GM10847 (cell line): ENCODE measurements at regions not wholly inside any gene's neighbourhood (a gene's known extent, or its start where the extent isn't known, plus 50 kb on each side); places are given as distances from the start of the nearest gene placed in this dataset.

Experiments used
- POLR2A ChIP-seq: IDR thresholded peaks from 2 replicates; pipeline ENCODE4 v1.6.1; 2011; ENCODE audit not compliant: insufficient read length; ENCODE audit errors: extremely low read depth

- no peak for TF ChIP-seq POLR2A
Observed at GRCh38 chr17:72405662-72406230, 284.9 kb downstream of the SOX9 start.

GRCh38 chr17:72406498-72406897, 285.7 kb downstream of the SOX9 start:
- no peak for TF ChIP-seq POLR2A

DNA sequence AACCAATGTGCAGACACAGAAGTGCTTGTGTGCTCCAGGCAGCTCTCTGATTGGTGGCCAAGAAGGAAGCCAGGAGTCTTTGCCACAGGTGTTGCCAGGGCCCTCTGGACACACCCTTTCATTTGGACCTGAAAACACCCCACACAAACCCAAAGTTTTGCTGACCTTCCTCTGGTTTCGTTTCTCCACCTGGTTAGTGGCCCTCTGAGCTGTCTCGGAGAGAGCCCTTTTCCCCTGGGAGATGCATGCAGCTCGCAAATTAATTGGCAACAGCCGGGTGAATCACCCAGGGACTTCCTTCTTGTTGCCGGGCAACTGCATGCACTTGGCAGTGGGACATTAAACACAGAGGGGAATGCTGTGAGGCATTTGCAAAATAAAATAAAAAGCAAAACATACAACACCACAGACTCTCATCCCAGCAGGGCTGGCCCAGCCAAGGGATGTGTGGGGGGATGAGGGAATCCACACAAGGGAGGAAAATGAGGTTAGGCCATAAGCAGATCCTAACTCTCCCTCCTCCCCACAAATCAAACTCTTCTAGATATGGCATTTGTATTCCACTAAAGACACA, 286.6 kb downstream of the SOX9 start:
- TF ChIP-seq POLR2A = no peak

GRCh38 chr17:72407931-72408330, 287.1 kb downstream of the SOX9 start:
- no peak for TF ChIP-seq POLR2A

- no peak for TF ChIP-seq POLR2A
Observed at GRCh38 chr17:72408641-72409040, 287.8 kb downstream of the SOX9 start.

DNA sequence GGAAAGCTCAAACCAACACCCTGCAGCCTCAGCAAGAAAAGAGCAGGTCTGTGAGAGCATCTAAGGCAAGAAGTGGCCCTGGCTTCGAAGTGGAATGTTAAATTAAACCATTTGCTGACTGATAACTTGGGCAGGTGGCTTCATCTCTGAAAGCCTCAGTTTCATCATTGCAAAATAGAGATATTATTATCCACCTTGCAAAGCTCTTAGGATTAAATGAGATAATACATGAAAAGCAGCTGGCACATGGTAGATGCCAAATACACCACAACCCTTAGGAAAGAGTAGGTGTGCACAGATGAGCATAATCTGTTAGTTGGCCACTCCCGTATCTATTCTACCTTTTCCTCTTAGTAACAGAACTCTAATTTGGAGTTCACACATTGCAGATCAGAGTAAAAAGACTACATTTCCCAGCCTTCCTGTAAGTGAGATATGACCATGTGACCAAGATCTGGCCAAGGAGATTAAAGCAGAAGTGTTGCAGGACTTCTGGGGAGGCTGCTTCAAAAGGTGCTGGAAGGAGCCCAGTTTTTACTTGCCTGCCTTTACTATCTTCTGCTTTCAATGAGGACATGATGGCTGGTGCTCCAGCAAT, 288.7 kb downstream of the SOX9 start:
- no peak for TF ChIP-seq POLR2A

GRCh38 chr17:72411124-72411563, 290.3 kb downstream of the SOX9 start:
- TF ChIP-seq POLR2A = no peak

- TF ChIP-seq POLR2A = no peak
Observed at GRCh38 chr17:72412650-72413076, 291.8 kb downstream of the SOX9 start.

GRCh38 chr17:72413077-72414031, 292.5 kb downstream of the SOX9 start:
- TF ChIP-seq POLR2A = no peak

- TF ChIP-seq POLR2A = no peak
Observed at GRCh38 chr17:72414032-72414396, 293.2 kb downstream of the SOX9 start.

DNA sequence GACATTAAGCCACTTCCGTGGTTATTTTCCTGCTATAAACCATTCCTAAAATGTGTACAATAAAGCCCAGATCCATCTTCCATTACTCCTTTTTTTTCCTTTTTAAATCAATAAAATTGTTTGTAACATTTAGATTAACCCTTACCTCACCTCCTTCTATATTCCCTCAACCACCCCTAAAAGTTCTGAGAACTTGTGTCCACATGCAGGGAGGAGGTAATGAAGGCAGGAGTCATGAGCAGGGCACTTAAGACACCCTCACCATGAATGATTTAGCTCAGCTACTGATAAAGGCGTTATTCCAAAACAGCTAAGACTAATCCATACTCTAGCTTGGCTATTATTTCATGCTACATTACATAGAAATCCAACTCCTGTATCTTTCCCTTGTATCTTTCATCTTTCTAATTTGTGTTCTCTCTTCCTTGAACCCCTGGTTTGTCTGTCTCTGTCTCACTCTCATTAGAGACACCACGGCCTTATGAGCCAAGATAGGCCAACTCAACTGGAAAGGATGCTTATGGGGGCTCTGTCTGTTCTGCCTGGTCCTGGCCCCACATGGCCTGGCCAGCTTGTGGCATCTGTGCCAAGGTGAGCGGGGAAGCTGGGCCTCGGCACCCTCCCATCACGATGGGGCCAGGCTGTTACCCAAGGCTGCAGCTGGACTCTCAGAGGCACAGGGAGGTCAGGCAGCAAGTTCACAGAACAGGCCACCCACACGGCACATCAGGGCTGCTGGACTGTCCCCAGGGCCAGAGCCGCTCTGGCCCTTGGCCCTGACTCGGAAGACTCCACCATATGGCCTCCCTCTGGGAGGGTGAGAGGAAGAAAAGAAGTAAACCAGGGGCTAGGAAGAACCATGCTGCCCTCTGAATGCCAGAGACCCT, 294.4 kb downstream of the SOX9 start:
- TF ChIP-seq POLR2A = no peak

DNA sequence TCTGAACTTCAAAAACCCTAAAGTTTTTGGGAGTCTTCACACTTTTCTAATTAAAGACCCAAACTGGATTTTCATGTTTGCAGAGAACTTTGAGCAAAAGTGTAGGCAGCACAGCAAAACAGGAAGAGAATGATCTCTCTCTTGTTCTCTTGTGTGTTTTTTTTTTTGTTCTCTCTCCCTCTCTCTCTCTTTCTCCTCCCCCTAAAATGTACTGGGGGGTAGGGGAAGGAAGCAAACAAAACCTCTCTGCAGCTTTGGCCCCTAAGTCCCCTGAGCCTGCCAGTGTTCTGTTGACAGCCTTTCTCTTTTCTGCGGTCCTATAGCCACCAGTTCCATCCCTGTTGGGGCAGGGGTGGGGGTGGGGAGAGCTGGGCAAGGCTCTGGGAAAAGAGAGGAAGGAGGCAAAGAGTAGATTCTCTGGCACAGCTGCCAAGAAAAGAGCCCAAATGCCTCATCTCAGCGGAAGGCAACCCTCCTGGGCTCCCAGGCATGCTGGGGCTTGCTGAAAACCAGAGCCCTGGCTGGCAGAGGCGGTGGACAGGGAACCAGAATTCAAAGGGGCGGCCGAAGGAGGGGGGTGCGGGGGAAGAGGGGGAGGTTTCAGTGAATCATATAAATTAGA, 295.3 kb downstream of the SOX9 start:
- no peak for TF ChIP-seq POLR2A

DNA sequence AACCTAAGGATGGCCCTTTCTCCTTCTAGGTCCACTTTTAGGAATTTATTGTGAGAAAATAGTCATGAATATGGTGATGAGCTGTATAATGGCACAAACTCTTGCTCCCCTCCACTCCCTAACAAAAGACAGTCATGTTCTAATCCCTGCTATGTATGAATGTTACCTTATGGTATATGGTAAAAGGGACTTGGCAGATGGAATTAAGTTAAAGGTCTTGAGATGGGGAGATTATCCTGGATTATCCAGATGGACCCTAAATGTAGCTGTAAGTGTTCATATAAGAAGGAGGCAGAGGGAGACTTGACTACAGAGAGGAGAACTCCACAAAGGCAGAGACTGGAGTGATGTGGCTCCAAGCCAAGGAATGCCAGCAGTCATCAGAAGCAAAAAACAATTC, 296.1 kb downstream of the SOX9 start:
- TF ChIP-seq POLR2A = no peak

DNA sequence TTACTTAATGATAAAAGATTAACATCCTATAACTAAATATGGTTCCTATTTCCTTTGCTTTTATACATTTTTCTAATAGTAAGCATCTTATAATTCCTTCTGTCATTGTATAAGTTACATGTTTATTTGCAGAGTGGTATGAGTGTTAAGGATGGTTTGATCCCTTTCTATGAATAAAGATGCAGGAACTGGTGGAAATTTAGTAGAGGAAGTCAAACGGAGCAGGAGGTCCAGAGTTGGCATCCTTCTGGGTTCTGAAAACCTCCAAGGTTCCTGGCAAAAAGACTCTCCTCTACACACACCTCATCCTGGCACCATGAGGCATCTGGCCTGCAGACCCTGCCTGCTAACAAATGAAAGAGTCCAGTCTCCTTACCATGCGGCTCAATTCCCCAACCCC, 296.8 kb downstream of the SOX9 start:
- no peak for TF ChIP-seq POLR2A
